ENCODE measurements at regions not wholly inside any gene's neighbourhood (a gene's known extent, or its start where the extent isn't known, plus 50 kb on each side); places are given as distances from the start of the nearest gene placed in this dataset.

DNA sequence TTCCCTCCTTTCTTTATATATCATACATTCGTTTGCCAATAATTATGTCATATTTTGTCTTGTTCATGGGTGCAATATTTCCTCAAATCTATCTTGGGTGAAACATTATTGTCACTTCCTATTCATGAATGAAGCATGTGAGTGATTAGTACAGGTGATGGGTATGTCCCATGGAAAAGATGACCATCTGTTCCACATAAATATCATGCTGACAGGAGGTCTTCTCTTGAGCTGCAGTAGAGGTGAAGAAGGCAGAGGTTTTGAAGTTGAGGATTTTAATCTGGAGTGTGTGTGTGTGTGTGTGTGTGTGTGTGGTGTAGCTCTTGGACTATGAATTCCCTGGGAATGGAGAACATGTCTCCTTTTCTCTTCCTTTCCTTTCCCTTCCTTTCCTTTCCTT is 350.5 kb upstream of the CHRM2 start:
- TF ChIP-seq, protein P1, sequence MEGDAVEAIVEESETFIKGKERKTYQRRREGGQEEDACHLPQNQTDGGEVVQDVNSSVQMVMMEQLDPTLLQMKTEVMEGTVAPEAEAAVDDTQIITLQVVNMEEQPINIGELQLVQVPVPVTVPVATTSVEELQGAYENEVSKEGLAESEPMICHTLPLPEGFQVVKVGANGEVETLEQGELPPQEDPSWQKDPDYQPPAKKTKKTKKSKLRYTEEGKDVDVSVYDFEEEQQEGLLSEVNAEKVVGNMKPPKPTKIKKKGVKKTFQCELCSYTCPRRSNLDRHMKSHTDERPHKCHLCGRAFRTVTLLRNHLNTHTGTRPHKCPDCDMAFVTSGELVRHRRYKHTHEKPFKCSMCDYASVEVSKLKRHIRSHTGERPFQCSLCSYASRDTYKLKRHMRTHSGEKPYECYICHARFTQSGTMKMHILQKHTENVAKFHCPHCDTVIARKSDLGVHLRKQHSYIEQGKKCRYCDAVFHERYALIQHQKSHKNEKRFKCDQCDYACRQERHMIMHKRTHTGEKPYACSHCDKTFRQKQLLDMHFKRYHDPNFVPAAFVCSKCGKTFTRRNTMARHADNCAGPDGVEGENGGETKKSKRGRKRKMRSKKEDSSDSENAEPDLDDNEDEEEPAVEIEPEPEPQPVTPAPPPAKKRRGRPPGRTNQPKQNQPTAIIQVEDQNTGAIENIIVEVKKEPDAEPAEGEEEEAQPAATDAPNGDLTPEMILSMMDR (IDR thresholded peaks at IDR 0.05), result no peak
- Histone ChIP-seq H3K36me3 (ENCODE audit: low read depth) (no peaks in the 10 kb centered on the region), H3K4me1 (ENCODE audit: low read depth) (no peaks in the 10 kb centered on the region), H3K9me3 (peaks cover 12% of the 10 kb centered on the region), H3K4me3 (no peak overlapping the region)
- intact Hi-C loops (cut with DNase I, micrococcal nuclease), result no loop called here
- DNase-seq (no peak), ATAC-seq (no peak)

DNA sequence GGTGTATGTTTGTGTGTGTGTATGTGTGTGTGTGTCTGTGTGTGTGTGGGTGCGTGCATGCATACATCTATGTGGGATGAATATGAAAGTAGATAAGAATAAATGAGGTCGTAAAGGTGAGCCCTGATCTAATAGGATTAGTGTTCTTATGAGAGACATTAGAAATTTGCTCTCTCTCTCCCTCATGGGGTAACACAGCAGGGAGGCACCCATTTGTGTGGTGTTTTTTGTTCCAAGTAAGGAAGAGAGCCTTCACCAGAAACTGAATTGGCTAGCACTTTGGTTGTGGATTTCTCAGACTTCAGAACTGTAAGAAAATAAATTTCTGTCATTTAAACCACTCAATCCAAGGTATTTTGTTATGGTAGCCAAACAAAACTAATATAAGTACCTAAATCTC is 353.7 kb upstream of the CHRM2 start:
- H3K36me3 ChIP-seq (ENCODE audit: low read depth), result no peaks in the 10 kb centered on the region
- no peaks in the 10 kb centered on the region for H3K4me1 ChIP-seq (ENCODE audit: low read depth)
- ATAC-seq, result no peak
- intact Hi-C loops (cut with DNase I, micrococcal nuclease), result no loop called here
- H3K4me3 ChIP-seq, result no peak overlapping the region
- TF ChIP-seq, protein P1 (IDR thresholded peaks at IDR 0.05), result no peak
- peaks cover 8% of the 10 kb centered on the region for H3K9me3 ChIP-seq
- no peak for DNase-seq

DNA sequence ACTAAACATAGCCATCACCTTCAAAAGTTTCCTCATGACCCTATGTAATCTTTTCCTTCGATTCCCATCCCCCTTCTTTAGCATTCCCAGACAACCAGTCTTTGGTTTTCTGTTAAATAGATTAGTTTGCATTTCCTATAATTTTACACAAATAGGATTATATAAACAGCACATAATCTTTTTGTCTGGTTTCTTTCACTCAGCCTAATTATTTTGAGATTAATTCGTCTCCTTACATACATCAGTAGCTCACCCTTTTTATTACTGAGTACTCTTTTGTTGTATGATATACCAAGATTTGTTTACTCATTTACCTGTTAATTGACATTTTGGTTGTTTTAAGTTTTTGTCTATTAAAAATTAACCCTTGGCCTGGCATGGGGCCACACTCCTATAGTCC is 354.7 kb upstream of the CHRM2 start:
- Histone ChIP-seq H3K4me3 (no peak overlapping the region), H3K9me3 (peaks cover 15% of the 10 kb centered on the region), H3K4me1 (ENCODE audit: low read depth) (no peaks in the 10 kb centered on the region), H3K36me3 (ENCODE audit: low read depth) (no peaks in the 10 kb centered on the region)
- intact Hi-C loops (cut with DNase I, micrococcal nuclease), result no loop called here
- DNase-seq, result no peak
- no peak for ATAC-seq
- TF ChIP-seq, protein P1 (IDR thresholded peaks at IDR 0.05), result no peak

DNA sequence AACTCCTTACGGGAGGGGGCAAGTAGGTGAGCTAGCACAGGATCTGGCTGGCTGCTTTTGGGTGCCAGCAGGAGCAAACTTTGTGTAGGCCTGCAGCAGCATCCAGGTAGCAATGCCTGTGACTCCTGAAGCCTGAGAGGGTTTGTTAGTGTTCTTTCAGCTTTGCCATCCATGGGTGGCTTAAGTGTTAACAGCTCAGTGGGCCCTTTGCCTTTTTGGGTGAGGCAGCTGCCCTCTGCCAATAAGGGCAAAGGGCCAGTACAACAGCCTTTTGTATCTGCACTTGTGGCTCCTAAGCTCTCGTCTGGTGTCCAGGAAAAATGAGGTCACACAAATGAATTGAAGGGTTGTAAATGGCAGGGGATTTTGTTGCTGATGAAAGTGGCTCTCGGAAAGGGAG is 359.0 kb upstream of the CHRM2 start:
- H3K4me1 ChIP-seq (ENCODE audit: low read depth), result no peaks in the 10 kb centered on the region
- no peak for ATAC-seq
- no peak for DNase-seq
- TF ChIP-seq, protein P1 (IDR thresholded peaks at IDR 0.05), result no peak
- no peaks in the 10 kb centered on the region for H3K36me3 ChIP-seq (ENCODE audit: low read depth)
- no peak overlapping the region for H3K4me3 ChIP-seq
- peaks cover 19% of the 10 kb centered on the region for H3K9me3 ChIP-seq
- intact Hi-C loops (cut with DNase I, micrococcal nuclease), result no loop called here

DNA sequence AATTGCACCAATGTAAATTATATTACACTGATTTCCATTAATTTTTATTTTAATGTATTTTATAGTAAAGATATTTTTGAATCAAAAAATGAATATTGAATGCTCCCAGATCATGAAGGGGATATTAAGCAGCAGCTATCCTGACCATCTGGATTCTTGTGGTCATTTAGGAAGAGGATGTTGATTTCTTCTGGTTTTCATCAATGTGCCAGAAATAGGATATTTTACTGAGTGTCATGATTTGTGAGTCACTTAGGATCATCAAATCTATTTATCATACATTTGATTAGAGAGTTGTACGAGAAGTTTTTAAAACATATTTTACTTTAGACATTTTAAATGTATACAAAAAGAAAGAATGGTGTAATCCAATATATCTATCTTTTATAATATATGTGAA is 366.3 kb upstream of the CHRM2 start:
- Histone ChIP-seq H3K9me3 (peaks cover 6% of the 10 kb centered on the region), H3K4me1 (ENCODE audit: low read depth) (no peaks in the 10 kb centered on the region), H3K36me3 (ENCODE audit: low read depth) (no peaks in the 10 kb centered on the region), H3K4me3 (no peak overlapping the region)
- ATAC-seq (no peak), DNase-seq (no peak)
- TF ChIP-seq, protein P1 (IDR thresholded peaks at IDR 0.05), result no peak
- intact Hi-C loops (cut with DNase I, micrococcal nuclease), result no loop called here

DNA sequence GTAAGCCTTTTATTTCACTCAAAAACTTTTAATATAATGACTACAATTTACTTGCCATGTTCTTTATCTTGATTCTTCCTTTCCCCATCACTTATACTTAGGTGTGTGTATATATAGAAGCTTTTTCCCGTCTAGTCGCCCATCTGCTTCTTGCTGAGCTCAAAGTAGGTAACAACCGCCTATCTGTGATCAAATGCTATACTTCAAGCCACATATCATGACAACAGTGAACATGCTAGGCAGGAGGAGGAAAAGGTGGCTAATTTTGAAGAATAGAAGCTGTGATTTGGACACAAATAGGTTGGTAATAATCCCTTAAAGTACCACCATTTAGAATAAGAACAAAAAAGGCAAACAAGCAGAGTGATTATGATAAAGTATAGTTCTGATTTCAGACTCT is 367.3 kb upstream of the CHRM2 start:
- ATAC-seq (no peak), DNase-seq (no peak)
- peaks cover 6% of the 10 kb centered on the region for H3K9me3 ChIP-seq
- intact Hi-C loops (cut with DNase I, micrococcal nuclease), result no loop called here
- H3K36me3 ChIP-seq (ENCODE audit: low read depth), result no peaks in the 10 kb centered on the region
- H3K4me1 ChIP-seq (ENCODE audit: low read depth), result no peaks in the 10 kb centered on the region
- TF ChIP-seq, protein P1 (IDR thresholded peaks at IDR 0.05), result no peak
- no peak overlapping the region for H3K4me3 ChIP-seq

Measured in mucosa of descending colon (tissue), 3 donors.